Neural progenitor cell (in vitro differentiated cells): ENCODE measurements at regions not wholly inside any gene's neighbourhood (a gene's known extent, or its start where the extent isn't known, plus 50 kb on each side); places are given as distances from the start of the nearest gene placed in this dataset.

Experiments used
- EZH2 ChIP-seq: fragments of 200-600 bp; sonication (generic); IDR thresholded peaks from 2 replicates; pipeline ENCODE4 v1.6.1; 2017; ENCODE audit warnings: antibody characterized with exemption, mild to moderate bottlenecking, moderate library complexity
- EZH2phosphoT487 ChIP-seq: fragments of 200-600 bp; sonication (generic); IDR thresholded peaks from 2 replicates; pipeline ENCODE4 v1.6.1; 2017; ENCODE audit warnings: antibody characterized with exemption
- TF ChIP-seq, protein P1 (sequence below): fragments of 200-600 bp; sonication (generic); IDR thresholded peaks from 2 replicates; pipeline ENCODE4 v1.5.1; 2017; ENCODE audit warnings: antibody characterized with exemption, mild to moderate bottlenecking

DNA sequence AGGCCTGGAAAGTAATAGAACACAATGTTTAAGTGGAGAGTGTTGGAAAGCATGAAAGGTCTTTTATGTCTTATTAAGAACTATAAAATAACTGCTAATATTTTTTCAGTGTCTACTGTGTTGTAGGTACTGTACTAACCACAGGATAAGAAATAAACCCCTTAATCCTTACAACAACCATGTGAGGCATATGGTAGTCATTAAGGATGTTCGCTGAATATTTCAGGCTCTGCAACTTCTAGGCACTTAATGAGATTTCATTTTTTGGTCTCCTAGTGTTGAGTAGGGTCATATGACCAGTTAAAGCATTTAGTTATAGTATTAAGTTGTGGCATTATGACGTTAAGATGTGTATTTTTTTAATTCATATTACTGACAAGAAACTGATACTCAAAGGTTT lies 346.6 kb upstream of the KCNH7 start:
- TF ChIP-seq EZH2 (no peak), EZH2phosphoT487 (no peak)
- TF ChIP-seq, protein P1, sequence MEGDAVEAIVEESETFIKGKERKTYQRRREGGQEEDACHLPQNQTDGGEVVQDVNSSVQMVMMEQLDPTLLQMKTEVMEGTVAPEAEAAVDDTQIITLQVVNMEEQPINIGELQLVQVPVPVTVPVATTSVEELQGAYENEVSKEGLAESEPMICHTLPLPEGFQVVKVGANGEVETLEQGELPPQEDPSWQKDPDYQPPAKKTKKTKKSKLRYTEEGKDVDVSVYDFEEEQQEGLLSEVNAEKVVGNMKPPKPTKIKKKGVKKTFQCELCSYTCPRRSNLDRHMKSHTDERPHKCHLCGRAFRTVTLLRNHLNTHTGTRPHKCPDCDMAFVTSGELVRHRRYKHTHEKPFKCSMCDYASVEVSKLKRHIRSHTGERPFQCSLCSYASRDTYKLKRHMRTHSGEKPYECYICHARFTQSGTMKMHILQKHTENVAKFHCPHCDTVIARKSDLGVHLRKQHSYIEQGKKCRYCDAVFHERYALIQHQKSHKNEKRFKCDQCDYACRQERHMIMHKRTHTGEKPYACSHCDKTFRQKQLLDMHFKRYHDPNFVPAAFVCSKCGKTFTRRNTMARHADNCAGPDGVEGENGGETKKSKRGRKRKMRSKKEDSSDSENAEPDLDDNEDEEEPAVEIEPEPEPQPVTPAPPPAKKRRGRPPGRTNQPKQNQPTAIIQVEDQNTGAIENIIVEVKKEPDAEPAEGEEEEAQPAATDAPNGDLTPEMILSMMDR, result no peak
